ENCODE measurements at regions not wholly inside any gene's neighbourhood (a gene's known extent, or its start where the extent isn't known, plus 50 kb on each side); places are given as distances from the start of the nearest gene placed in this dataset.

- H4K20me1 ChIP-seq (ENCODE audit: low read depth, low read length) = no peaks in the 10 kb centered on the region
- no peaks in the 10 kb centered on the region for H3K27me3 ChIP-seq (ENCODE audit: low read length)
- no peaks in the 10 kb centered on the region for H3K36me3 ChIP-seq (ENCODE audit: low read length)
- H3K79me2 ChIP-seq (ENCODE audit: insufficient read depth, low read length) = no peaks in the 10 kb centered on the region
- TF ChIP-seq EZH2phosphoT487 (conservative IDR thresholded peaks at IDR 0.05; ENCODE audit: low read length) = no peak
- no peak for TF ChIP-seq CTCF (IDR thresholded peaks at IDR 0.05; ENCODE audit: insufficient read depth, low read length, poor library complexity, severe bottlenecking)
- H3K9me3 ChIP-seq (ENCODE audit: insufficient read depth, low read length) = no peaks in the 10 kb centered on the region
- no peak overlapping the region for H3K4me2 ChIP-seq (ENCODE audit: low read depth, low read length, poor library complexity, severe bottlenecking)
- no peak overlapping the region for H3K9ac ChIP-seq (ENCODE audit: low read length)
- no peaks in the 10 kb centered on the region for H3K9me2 ChIP-seq (replicated peaks; ENCODE audit: insufficient read depth, low read length)
- no peak overlapping the region for H2AFZ ChIP-seq (ENCODE audit: low read depth, low read length, severe bottlenecking)
- H3K27ac ChIP-seq (ENCODE audit: low read depth, low read length) = no peak overlapping the region
- no peak overlapping the region for H3K4me3 ChIP-seq (ENCODE audit: insufficient read depth, low read length, poor library complexity, severe bottlenecking)
- no peaks in the 10 kb centered on the region for H3F3A ChIP-seq (ENCODE audit: insufficient read depth)
Measured at GRCh38 chr6:14880052-14880451, 365.8 kb upstream of the JARID2 start.

- Histone ChIP-seq H3K9me3 (ENCODE audit: insufficient read depth, low read length) (no peaks in the 10 kb centered on the region), H3K4me2 (ENCODE audit: low read depth, low read length, poor library complexity, severe bottlenecking) (no peak overlapping the region), H3F3A (ENCODE audit: insufficient read depth) (no peaks in the 10 kb centered on the region), H3K79me2 (ENCODE audit: insufficient read depth, low read length) (no peaks in the 10 kb centered on the region), H3K9me2 (replicated peaks; ENCODE audit: insufficient read depth, low read length) (no peaks in the 10 kb centered on the region), H3K27me3 (ENCODE audit: low read length) (no peaks in the 10 kb centered on the region), H3K4me3 (ENCODE audit: insufficient read depth, low read length, poor library complexity, severe bottlenecking) (no peak overlapping the region), H4K20me1 (ENCODE audit: low read depth, low read length) (no peaks in the 10 kb centered on the region), H3K27ac (ENCODE audit: low read depth, low read length) (no peak overlapping the region), H3K36me3 (ENCODE audit: low read length) (no peaks in the 10 kb centered on the region), H2AFZ (ENCODE audit: low read depth, low read length, severe bottlenecking) (no peak overlapping the region), H3K9ac (ENCODE audit: low read length) (no peak overlapping the region)
- TF ChIP-seq CTCF (IDR thresholded peaks at IDR 0.05; ENCODE audit: insufficient read depth, low read length, poor library complexity, severe bottlenecking) (no peak), EZH2phosphoT487 (conservative IDR thresholded peaks at IDR 0.05; ENCODE audit: low read length) (no peak)
Measured at GRCh38 chr6:14880677-14881076, 365.2 kb upstream of the JARID2 start.

GRCh38 chr6:14881398-14881797 is 364.5 kb upstream of the JARID2 start:
- Histone ChIP-seq H3K9me2 (replicated peaks; ENCODE audit: insufficient read depth, low read length) (no peaks in the 10 kb centered on the region), H3K36me3 (ENCODE audit: low read length) (no peaks in the 10 kb centered on the region), H3F3A (ENCODE audit: insufficient read depth) (no peaks in the 10 kb centered on the region), H3K27me3 (ENCODE audit: low read length) (no peaks in the 10 kb centered on the region), H3K9ac (ENCODE audit: low read length) (no peak overlapping the region), H3K4me2 (ENCODE audit: low read depth, low read length, poor library complexity, severe bottlenecking) (no peak overlapping the region), H2AFZ (ENCODE audit: low read depth, low read length, severe bottlenecking) (no peak overlapping the region), H3K27ac (ENCODE audit: low read depth, low read length) (no peak overlapping the region), H3K4me3 (ENCODE audit: insufficient read depth, low read length, poor library complexity, severe bottlenecking) (no peak overlapping the region), H4K20me1 (ENCODE audit: low read depth, low read length) (no peaks in the 10 kb centered on the region), H3K9me3 (ENCODE audit: insufficient read depth, low read length) (no peaks in the 10 kb centered on the region), H3K79me2 (ENCODE audit: insufficient read depth, low read length) (no peaks in the 10 kb centered on the region)
- TF ChIP-seq CTCF (IDR thresholded peaks at IDR 0.05; ENCODE audit: insufficient read depth, low read length, poor library complexity, severe bottlenecking) = no peak
- no peak for TF ChIP-seq EZH2phosphoT487 (conservative IDR thresholded peaks at IDR 0.05; ENCODE audit: low read length)
